ENCODE measurements at regions not wholly inside any gene's neighbourhood (a gene's known extent, or its start where the extent isn't known, plus 50 kb on each side); places are given as distances from the start of the nearest gene placed in this dataset.

GRCh38 chr5:164962329-164962961 lies 1457.0 kb downstream of the MAT2B start:
- TF ChIP-seq, protein P1, sequence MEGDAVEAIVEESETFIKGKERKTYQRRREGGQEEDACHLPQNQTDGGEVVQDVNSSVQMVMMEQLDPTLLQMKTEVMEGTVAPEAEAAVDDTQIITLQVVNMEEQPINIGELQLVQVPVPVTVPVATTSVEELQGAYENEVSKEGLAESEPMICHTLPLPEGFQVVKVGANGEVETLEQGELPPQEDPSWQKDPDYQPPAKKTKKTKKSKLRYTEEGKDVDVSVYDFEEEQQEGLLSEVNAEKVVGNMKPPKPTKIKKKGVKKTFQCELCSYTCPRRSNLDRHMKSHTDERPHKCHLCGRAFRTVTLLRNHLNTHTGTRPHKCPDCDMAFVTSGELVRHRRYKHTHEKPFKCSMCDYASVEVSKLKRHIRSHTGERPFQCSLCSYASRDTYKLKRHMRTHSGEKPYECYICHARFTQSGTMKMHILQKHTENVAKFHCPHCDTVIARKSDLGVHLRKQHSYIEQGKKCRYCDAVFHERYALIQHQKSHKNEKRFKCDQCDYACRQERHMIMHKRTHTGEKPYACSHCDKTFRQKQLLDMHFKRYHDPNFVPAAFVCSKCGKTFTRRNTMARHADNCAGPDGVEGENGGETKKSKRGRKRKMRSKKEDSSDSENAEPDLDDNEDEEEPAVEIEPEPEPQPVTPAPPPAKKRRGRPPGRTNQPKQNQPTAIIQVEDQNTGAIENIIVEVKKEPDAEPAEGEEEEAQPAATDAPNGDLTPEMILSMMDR (optimal IDR thresholded peaks at IDR 0.05 in 1 of 3, IDR thresholded peaks at IDR 0.05 in 1 of 3, conservative IDR thresholded peaks at IDR 0.05 in 1 of 3; ENCODE audit: extremely low read depth in 1 of 3, insufficient read depth in 2 of 3, low read length in 3 of 3): no peak
- TF ChIP-seq EZH2 (IDR thresholded peaks at IDR 0.05; ENCODE audit: low read length): no peak

All from keratinocyte (primary cell).